Mucosa of gallbladder (tissue), 1 donor: ENCODE measurements at regions not wholly inside any gene's neighbourhood (a gene's known extent, or its start where the extent isn't known, plus 50 kb on each side); places are given as distances from the start of the nearest gene placed in this dataset.

Experiments
- DNase-seq: peaks from one replicate; pipeline ENCODE4 v3.0.0-alpha.2; 2020; ENCODE audit warnings: low spot score
- donor health status: DM: no; HTN: no; CAD: no.

DNA sequence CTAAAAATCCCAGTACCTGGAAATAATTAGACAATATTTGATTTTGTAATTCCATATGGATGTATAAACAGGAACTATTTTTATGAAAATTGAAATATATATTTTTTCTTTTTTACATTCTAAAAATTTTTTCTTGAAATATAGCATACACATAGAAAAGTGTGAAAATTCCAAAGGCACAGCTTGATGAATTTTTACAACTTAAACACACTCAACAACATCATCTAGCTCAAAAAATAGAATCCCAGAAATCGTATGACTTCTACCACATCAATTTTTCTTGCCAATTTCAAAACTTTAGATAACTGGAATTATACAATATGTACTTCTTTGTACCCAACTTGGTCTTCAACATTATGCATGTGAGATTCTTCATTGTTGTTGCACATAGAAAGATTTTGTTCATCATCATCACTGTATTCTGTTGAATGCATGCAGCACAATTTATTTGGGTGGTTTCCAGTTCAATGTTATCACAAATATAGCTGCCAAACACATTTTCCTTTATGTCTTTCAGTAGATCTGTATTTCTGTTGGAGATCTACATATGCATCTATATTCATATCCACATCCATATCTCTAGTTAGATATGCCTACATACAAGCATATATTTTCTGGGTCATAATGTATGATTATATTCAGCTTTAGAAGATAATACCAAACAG is 340.7 kb upstream of the SLIT2 start:
- no peak for DNase-seq

DNA sequence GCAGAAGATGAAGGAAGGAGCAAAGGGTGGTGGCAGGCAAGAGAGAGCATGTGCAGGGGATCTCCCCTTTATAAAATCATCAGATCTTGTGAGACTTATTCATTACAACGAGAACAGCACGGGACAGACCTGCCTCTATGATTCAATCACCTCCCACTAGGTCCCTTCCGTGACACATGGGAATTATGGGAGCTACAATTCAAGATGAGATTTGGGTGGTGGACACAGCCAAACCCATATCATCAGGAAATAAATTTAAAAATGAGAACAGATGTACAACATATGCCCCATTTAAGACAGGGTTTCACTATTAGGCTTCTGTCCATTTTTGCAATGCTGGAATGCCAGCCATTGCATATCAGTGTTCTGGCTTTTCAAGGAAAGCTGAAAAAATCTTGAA is 346.7 kb upstream of the SLIT2 start:
- no peak for DNase-seq

- no peak for DNase-seq
These were observed 363.1 kb upstream of the SLIT2 start for GRCh38 chr4:19888587-19888986.

DNA sequence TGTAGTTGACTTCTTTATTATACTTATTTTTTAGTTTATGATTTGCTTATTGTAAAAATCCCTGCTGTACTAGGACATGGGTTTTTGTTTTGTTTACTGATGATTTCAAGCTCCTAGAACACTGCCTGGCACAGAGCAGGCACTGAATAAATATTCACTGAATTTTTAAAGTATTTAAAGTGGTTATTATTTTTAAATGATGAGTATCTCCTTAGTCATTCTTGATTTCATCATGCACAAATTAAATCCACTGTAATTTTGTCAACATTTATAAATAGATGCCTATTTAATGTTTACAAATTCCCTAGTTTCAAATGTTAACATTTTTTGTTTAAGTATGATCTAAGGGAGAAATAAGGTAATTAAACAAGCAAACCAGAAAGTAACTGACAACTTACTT is 367.9 kb upstream of the SLIT2 start:
- DNase-seq, result no peak

DNA sequence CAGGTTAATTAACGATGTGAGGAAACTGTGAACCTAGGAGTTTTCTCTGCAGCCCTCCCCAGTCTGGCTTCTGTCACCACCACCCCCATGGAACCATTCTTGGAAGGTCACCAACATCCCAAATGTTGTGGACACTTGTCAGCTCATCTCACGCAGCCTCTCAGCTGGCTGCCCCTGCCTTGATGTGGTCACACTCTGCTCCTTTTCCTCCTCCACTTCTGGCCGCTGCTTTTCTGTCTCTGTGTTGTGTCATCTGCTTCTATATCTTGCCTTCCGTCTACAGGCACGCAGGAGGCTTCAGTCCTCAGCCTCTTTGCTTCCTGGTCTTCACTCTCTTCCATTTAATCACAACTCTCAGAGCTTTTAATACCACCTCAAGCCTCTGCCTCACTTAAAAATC is 371.5 kb upstream of the SLIT2 start:
- DNase-seq, result peak; percentile 22

GRCh38 chr4:19879330-19879729 is 372.4 kb upstream of the SLIT2 start:
- no peak for DNase-seq

DNA sequence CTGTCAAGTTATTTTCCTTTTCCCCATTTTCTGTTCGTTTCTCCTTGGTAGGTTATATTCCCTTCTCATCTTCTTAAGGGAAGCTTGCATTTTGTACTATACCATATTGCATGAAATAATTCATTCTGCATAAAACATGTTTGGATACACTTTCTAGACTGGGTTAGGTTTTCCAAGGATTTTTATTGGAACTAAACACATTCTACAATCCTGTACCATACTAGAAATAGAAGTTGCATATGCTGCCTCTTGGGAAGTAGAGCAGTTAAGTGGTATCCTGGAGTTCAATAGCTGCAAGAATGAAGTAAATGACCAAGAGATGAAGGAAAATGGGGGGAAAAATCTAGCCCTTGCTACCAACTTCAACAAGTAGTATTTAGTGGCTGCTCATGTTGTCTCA is 393.7 kb upstream of the SLIT2 start:
- no peak for DNase-seq

DNA sequence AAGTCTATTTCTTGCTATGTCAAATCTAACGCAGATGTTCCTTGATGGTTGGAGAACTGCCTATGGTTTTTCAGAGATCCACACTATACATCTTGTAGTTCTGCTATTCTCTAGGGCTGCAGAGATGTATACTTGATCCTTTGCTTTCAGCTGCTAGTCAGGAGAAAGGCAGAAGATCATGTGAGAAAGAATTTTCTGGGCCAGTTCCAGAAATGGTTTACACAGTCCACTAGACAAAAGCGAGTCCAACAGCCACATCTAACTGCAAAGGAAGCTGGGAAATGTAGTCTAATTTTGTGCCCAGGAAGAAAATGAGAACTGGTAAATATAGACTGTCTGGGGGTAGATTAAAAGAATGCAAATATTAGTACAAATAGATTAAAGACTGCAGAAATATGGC is 394.3 kb upstream of the SLIT2 start:
- DNase-seq, result no peak

GRCh38 chr4:19850909-19851308 is 400.8 kb upstream of the SLIT2 start:
- DNase-seq, result no peak

DNA sequence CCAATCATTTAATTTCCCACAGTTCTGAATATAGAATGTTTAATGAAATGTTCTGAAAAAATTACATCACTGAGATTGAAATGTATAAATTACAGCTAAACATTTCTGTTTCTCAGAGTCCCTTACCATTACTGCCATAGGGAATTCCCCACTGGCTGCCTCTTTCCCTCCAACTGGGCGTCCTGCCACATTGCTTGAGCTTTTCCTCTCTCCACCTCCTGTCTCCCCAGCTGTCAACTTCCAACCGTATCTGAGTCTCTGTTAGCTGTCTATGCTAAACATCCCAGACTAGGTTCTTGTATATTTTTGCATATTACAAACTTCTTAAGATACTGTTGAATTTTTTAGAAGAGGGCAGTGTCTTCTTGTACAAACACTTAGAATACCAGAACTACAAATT is 407.3 kb upstream of the SLIT2 start:
- DNase-seq, result no peak

- no peak for DNase-seq
These were observed 409.2 kb upstream of the SLIT2 start for GRCh38 chr4:19842471-19842870.

DNA sequence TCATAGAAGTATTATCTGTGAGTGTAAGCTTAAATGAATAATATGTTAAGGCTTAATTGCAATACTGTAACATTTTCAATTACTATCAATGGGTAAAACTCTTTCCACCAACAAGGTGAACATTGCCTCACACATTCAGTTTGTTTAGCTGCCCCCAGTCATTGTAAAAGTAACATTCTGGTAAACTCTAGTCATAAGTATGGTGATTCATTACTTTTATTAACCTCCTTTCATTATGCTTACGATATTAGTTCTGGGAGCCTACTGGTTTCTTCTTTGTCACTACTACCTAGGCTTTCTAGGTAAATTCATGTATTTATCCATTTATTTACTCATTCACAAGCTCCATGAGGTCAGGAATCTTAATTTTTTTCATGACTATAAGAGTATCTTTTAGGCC is 412.8 kb upstream of the SLIT2 start:
- no peak for DNase-seq

DNA sequence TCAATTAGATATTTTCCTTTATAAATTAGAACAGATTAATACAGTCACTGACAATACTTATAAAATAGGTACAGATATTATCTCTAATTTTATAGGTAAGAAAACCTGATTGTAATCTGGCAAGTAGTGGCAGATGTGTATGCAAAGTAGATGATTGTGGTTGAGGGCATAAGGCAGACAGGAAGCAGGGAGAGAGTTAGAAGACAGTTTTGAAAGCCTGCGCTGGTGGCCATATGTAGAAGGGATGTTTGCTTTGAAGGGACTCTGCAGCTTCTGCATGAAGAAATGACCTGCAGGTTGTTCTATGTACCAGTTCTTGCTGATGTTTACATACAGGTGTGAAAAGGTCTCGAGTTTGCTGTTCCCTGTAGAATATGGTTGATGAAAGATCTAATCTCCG is 416.3 kb upstream of the SLIT2 start:
- DNase-seq, result no peak

GRCh38 chr4:19832411-19832810 is 419.3 kb upstream of the SLIT2 start:
- DNase-seq, result no peak

DNA sequence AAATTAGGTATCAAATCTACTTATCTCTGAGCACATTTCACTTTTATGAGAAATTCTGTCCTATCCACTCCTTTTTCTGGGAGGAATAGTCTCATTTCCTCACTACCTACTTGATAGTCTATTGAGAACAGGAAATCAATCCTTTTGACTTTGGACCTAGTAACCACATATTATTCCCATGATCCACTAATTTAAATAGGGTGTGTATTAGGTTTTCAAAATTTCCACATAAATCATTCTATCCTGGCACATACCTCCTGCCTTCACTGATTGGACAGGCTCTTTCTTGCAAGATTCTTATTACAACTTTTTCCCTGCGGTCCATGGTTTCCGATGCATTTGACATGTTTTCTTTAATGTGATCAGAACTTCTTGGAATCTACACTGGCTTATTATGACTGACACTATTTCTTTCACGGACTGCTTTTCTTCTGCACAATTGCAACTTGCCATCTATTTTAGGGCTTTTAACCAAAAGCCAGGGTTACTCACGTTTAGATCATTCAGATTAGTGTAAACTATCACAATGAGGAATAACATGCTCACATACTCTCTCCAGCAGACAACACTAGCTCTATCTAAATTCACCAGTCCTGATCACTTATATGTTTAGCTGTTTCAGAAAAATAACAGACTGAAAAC is 419.9 kb upstream of the SLIT2 start:
- no peak for DNase-seq

DNA sequence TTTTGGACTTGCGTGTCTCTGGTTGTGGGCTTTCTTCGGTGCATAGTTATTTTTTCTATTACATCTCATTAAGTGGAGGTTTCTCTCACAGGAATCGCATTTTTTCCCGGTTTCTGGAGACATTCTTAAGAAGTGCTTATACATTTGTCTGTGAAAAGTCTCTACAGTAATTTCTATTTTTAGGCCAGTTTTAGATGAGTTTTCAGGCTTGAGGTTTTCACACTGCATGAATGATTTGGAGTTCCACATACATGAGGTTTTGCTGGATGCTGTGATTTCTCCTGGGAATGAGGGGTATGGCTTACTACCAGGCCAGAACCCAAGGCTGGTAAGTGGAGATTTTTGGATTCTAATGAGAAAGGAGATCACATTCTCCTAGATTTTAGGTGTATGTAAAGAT is 422.6 kb upstream of the SLIT2 start:
- DNase-seq, result no peak

- no peak for DNase-seq
These were observed 427.9 kb upstream of the SLIT2 start for GRCh38 chr4:19823781-19824180.

DNA sequence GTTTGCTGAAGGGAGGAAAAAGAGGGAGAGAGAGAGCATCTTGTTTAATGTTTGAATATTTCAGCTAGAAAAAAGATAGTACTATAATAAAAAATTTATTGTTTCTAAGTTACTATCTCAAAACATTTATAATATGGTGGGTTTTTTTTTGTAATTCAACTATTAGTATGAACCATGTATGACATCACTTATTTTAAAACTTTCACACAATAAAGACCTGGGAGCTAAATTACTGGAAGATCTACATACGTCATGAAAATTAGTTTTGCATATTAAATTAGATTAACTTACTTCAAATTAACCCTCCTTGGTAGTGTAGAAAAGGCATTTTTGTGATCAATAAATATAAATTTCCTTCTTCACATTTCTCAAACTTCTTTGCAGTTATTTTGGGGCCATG is 432.0 kb upstream of the SLIT2 start:
- no peak for DNase-seq

- DNase-seq, result no peak
These were observed 441.7 kb upstream of the SLIT2 start for GRCh38 chr4:19809989-19810388.

DNA sequence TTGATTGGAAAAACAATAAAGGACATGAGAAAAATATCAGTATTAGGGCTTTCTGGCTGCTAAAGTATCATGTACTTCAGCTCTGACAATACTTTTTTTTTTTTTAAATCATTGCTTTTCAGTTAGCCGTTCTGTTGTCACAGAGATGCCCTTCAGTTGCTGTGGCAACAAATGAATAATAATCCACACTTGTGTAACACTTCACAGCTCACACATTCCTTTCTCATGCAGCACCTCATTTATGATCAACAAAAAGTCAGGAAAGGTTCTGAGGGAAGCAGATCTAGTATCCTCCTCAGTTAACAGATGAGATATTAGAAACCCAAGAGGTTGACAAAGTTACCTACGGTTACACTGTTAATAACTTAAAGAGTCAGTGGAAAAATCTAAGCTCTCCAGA is 444.2 kb upstream of the SLIT2 start:
- no peak for DNase-seq

GRCh38 chr4:19806865-19807264 is 444.8 kb upstream of the SLIT2 start:
- DNase-seq, result no peak

DNA sequence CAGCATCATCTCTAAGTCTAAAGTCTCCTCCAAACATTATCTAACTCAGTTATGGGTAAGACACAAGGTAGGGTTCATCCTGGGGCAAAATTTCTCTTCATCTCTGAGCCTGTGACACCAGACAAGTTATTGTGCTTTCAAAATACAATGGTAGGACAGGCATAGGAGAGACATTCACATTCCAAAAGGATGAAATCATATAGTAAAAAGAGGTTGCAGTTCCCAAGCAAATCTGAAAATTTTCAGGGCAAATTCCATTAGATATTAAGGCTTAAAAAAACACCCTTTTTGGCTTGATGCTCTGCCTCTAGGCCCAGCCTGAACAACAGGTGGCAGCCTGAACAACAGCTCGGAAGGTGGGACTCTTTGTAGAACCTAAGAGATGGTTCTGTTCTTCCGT is 448.3 kb upstream of the SLIT2 start:
- no peak for DNase-seq

DNA sequence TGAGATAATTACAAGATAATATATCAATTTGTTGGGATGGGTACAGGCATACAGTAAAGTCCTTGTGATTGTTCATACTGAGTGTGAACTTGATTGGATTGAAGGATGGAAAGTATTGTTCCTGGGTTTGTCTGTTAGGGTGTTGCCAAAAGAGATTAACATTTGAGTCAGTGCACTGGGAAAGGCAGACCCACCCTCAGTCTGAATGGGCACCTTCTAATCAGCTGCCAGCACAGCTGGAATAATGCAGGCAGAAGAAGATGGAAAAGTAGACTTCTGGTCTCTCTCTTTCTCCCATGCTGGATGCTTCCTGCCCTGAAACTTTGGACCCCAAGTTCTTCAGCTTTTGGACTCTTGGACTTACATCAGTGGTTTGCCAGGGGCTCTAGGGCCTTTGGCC is 457.9 kb upstream of the SLIT2 start:
- DNase-seq, result no peak
